ENCODE measurements at regions not wholly inside any gene's neighbourhood (a gene's known extent, or its start where the extent isn't known, plus 50 kb on each side); places are given as distances from the start of the nearest gene placed in this dataset.
"Not testable (repeated sequence)": the region's sequence is repeated elsewhere in the genome, so short reads cannot be mapped to it uniquely, and the experiment has no call there.

DNA sequence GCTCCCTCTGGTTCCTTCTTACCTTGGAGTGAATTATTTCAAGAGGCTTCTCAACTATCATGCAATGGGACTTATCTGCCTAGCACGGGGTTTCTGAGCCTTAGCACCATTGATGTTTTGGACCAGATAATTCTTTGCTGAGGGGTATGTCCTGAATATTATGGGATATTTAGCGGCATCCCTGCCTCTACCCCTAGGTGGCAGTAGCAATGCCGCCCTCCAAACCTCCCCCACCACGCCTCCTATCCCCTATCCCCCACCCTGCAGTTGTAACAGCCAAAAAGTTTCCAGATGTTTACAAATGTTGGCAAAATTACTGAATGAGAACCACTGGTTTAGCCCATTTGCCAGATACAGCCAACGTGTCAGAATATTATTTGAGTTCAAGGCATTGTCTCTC lies 125.5 kb downstream of the POSTN start:
- DNase-seq = no peak

DNA sequence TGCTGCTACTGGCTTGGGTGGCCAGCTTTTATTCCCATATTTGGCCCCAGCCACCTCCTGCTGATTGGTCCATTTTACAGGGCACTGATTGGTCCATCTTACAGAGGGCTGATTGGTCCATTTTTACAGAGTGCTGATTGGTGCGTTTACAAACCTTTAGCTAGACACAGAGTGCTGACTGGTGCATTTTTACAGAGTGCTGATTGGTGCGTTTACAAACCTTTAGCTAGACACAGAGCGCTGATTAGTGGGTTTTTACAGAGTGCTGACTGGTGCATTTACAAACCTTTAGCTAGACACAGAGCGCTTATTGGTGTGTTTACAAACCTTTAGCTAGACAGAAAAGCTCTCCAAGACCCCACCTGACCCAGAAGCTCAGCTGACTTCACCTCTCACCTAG lies 126.3 kb downstream of the POSTN start:
- not testable (repeated sequence) for DNase-seq

GRCh38 chr13:37460166-37460565 lies 138.4 kb downstream of the POSTN start:
- DNase-seq = no peak

DNA sequence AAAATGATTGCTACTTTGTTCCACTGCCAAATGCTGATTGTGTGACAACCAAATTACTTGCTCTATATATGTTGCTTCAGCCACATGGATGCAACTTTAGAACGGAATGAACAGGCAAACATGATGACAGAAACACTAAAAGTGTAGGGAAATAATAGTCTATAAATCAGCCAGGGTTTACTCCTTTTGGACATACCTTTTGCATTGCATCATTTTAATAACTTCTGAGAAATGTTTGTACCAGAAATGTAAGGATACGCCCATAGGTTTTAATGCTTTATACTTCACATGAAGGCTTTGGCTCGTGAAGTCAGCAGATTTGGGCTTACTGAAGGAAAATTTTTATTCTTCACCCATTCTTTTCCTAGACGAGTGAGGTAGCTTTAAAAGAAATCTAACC lies 141.0 kb downstream of the POSTN start:
- DNase-seq = no peak

GRCh38 chr13:37456506-37456905 lies 142.1 kb downstream of the POSTN start:
- DNase-seq = no peak

DNA sequence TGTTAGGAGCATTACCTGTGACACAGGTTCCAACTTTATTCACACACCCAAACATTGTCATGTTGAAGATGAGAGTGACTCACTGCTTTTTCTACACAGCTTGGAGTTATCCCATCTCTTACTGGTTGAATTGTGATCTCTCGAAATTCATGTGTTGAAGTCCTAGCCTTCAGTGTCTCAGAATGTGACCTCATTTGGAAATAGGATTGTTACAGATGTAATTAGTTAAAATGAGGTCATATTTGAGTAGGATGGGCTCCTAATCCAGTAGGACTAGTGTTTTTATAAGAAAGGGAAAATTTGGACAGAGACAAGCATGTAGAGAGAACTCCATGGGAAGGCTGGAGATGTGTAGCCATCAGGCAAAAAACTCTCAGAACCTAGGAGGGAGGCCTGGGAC lies 142.5 kb downstream of the POSTN start:
- DNase-seq = no peak

DNA sequence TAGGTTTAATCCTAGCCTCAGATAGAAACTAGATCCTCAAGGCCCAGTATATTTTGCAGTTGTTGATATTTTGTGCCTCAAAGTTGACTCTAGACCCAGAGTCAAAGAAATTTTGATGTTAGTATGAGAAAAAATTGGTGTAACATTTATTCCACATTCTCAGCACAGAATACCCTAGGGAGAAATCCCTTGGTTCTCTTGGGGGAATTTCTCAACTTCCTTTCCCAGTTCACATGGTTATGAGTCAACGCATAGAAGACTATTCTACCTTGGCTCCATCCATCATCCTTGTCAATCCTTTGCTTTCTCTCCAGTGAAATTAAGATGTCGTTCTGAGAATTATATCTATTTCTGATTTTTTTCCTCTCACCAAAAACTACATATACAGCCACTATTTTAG lies 145.3 kb downstream of the POSTN start:
- no peak for DNase-seq

- no peak for DNase-seq
Observed at GRCh38 chr13:37450276-37450675, 148.3 kb downstream of the POSTN start.

DNA sequence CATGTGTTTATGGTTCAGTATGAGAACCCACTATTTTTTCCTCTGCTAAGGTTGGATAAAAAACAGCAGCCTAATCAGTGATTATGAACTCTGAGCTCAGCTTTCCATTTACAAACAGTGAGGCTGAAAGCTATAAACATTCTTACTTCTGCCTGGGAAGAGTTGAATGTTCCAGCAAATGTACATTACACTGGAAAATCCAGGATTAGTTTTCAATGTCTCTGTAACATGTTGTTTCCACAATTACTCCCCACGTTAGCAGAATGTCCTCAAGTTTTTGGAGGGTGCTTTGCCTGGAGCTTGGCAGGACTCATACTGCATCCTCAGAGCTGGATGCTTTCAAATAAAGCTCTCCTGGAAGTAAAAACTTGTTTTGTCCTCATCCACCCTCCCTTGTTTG lies 150.4 kb downstream of the POSTN start:
- DNase-seq = no peak

DNA sequence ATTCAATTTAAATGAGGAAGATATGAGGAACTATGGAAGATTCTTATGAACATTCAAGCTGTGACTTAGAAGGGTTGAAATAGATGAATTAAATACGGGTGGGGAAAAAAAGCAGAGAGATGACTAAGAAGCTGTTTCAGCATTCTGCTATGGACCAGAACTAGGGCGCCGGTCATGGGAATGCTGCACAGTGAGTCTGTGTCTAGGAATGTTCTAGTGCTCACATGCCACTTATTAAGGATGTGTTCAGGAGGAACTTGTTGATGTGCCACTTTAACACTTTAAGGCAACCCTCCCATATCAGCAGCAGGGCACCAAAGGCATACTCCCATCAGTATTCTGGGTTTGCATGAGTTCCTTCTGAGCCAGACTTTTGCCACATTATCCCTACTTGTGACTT lies 152.1 kb downstream of the POSTN start:
- DNase-seq = no peak

DNA sequence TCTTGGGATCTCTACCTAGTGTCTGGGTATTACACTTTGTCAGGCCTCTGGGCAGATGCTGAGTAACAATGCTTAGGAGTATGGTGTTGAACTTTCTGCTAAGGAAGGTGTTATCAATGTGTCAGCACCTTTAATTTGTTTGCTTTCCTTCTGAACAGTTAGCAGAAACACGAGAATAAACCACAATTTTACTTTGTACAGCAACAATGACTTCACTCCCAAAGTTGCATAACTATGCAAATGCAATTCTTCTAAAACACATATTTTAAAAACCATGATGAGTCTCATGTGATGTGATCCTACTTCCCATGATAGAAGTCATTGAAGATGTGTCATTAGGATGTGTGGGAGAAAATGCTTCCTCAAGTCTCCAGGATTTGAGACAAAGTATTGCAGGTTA lies 155.0 kb downstream of the POSTN start:
- DNase-seq = no peak

- DNase-seq = no peak
Observed at GRCh38 chr13:37442996-37443395, 155.6 kb downstream of the POSTN start.

DNA sequence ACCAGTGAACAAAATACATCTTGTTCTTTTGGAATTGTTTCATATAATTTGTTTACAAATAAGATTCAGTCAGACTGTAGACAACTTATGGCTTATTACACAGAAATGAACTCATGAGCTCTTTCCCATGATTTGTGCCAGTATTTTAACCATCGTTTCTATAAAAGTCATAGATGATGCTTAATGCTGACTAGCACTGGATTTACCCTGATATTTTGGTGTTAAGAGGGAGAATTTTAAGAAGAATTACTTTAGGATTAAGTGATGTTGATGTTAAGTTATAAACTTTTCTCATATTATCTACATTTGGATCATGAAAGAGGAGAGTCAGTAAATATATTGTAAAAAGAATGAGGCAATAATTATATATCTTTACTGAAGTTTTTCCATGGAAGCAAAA lies 162.7 kb downstream of the POSTN start:
- no peak for DNase-seq

- DNase-seq = no peak
Observed at GRCh38 chr13:37433086-37433485, 165.5 kb downstream of the POSTN start.

DNA sequence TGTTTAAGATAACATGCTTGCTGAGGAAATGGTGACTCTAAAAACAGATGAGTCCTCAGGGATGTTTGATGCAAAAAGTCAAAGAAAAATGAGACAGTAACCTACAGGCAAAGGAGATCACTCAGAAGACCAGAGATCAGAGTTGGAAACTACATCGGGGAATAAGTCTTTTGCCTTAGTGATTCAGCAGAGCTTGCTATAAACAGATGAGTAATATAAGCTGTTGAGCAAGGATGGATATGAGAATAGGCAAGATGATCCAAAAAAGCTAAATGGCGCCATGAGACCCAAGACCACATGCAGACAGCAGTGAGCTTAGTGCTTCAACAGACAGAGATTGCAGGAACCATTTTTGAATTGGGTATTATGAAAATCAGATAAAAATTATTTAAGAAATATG lies 168.6 kb downstream of the POSTN start:
- no peak for DNase-seq

GRCh38 chr13:37427843-37428494 lies 170.6 kb downstream of the POSTN start:
- no peak for DNase-seq

DNA sequence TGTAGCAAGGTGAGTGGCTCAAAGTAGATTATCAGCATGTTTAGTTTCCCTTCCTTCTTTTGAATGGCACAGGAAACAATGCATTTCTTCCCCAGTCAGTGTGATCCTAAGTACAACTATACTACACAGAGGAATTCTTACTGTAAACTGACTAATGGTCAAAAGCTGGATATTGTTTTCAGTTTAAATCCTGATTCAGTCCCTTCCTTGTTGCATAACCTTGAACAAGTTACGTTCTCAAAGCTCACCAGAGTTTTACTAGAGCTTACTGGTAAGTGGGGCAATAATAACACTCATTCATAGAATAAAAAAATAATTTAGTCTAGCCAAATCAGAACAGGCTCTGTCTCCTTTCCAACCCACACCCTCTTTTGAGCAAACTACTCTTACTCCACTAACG lies 180.1 kb downstream of the POSTN start:
- DNase-seq = no peak

- no peak for DNase-seq
Observed at GRCh38 chr13:37417060-37417441, 181.5 kb downstream of the POSTN start.

GRCh38 chr13:37416291-37417059 lies 182.1 kb downstream of the POSTN start:
- DNase-seq = no peak

DNA sequence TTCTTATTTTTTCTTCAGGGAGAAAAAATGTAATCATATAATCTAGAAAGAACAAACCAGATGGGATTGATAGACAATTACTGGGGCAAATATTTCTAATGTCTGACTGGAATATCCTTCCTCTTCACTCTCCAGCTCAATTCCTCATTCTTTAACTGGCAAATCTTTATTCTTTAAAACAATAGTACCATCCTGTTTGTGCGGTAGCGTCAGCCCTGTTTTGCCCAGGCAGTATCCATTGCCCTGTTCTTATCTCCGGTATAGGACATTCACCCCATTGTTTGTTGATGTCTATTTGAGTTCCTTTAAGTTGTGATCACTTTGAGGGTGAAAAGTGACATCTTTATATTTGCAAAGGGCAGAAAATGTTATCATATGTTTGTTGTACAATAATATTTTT lies 185.4 kb downstream of the POSTN start:
- DNase-seq = no peak

GRCh38 chr13:37412241-37412921 lies 186.2 kb downstream of the POSTN start:
- DNase-seq = no peak

GRCh38 chr13:37410316-37410715 lies 188.3 kb downstream of the POSTN start:
- DNase-seq = no peak

DNA sequence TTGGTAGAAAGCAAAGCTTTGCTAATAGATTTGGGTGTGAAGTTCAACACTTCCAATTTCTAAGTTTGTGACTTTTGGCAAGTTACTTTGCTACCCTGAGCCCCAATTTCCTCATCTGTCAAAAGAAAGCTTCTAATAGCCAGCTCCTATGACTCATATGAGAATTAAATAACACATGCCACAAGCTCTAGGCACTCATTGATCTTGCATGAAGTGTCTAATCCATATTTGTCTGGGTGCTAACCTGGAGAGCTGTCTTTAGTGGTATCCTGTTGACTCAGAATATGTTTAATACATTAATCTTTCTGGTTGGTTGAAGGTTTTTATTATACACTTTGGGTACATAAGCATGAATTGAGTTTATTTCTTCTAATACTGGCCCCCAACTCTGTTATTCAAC lies 188.8 kb downstream of the POSTN start:
- DNase-seq = no peak

- no peak for DNase-seq
Observed at GRCh38 chr13:37407156-37407555, 191.4 kb downstream of the POSTN start.

All from MV-4-11 (cell line).